IPS DF 19.7 (cell line): ENCODE measurements at regions not wholly inside any gene's neighbourhood (a gene's known extent, or its start where the extent isn't known, plus 50 kb on each side); places are given as distances from the start of the nearest gene placed in this dataset.

Experiments
- DNase-seq: peaks from one replicate; pipeline ENCODE4 v3.0.0-alpha.2; 2013; ENCODE audit warnings: low read depth, low spot score

DNA sequence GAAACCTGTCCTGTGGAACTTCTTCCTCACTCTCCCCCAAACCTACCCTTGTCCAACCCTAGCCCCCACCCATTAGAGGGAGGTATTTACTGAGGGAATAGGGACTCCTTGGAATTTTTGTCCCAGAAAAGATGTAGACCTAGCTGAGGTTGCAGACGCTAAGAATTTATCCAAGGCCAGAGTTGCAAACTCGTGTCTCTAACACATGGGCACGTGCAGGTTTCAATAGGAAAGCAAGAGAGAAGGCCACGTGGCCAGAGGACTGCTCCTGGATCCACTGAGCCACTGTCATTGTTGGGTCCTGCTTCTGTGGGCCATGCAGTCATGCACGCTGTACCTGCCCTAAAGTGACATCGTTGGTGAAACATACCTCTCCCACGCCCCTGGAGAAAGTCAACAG is 243.4 kb upstream of the KCNG1 start:
- DNase-seq: no peak

DNA sequence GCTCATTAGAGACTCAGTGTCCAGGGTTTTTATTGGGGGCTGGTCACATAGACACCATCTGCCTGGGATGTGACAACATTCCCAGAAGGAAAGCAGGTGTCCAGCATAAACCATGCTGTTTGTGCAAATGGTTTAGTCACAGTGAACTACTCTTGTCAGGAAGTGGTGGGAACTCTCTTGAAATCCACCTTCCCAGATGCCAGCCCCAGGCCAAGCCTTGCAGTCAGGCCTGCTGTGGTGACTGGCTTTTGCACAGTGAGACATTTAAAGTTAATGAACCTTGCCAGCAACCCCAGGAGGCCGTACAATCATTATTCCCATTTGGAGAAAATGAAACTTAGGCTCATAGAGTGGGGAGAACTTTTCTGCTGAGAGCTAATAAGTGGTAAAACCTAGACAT is 242.5 kb upstream of the KCNG1 start:
- DNase-seq: no peak

DNA sequence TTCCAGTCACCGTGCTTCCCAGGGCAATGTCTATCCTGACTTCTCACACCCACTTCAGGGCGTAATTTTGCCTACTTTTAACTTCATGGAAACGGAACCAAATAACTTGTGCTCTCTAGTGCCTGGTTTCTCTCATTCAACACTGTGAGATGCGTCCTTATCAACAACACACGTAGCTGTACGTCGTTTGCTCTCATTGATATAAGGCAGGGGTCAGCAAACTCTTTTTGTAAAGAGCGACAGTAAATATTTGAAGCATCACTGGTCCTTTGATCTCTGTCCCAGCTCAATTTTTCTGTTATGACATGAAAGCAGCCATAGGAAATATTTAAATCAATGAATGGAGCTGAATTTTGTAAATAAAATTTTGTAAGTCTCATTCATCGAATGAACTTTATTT is 239.3 kb upstream of the KCNG1 start:
- no peak for DNase-seq

DNA sequence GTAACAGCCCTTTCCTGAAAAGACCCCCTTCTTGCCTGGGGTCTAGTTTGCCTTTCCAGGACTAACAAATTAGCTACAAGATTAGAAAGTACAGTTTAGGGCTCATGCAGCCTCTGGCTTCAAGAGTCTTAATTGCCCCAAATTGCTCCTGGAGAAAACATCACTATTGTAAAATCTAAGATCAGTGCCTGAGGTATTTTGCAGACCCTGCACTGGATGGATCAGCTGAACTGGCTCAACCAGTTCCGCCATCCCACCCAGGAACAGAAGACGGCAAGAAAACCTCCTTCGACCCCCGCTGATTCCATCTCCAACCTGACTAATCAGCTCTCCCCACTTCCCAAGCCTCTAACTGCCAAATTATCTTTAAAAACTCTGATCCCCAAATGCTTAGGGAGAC is 236.5 kb upstream of the KCNG1 start:
- DNase-seq: no peak

DNA sequence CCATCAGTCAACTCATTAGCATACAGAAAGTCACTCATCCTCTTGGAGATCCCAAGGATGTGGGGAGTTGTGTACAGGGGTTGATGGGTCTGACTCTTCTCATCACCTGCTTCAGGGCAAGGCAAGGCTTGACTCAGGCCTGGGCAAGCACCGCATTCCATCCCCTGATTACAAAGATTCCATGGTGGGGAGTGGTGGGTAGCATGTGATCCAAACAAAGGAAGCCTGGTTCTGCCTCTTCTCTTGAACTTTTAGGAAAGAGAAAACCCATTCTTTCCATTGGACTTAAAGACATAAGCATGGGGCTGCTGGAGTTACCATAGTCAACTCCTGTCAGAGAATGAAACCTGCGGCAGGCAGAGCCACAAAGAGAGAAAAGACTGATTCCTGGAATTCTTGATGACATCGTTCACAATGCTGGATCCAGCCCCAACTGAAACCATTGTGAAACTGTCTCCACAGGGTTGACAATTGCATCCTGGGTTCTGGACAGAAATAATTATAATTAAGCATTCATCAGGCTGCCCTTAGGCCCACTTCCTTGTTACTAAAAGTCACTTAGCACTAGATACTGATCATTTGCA is 235.8 kb upstream of the KCNG1 start:
- DNase-seq: no peak

DNA sequence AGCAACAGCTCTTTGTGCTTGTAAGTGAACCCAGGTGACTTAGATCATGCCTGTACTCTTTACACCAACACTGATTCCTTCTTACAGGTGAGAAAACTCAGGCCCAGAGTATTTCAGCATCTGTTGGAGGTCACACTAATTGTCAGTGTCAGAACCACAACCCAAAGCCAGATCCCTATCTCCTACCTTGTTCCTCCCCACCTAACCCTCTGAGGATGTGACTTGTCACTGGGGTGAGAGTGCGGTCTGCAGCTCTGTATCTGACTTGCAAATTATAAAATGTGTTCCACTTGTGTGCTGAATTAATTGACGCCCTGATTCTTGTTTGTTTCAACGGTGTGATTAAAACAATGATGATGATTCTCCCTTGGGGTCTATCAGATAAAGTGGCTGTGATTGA is 232.5 kb upstream of the KCNG1 start:
- DNase-seq: no peak

DNA sequence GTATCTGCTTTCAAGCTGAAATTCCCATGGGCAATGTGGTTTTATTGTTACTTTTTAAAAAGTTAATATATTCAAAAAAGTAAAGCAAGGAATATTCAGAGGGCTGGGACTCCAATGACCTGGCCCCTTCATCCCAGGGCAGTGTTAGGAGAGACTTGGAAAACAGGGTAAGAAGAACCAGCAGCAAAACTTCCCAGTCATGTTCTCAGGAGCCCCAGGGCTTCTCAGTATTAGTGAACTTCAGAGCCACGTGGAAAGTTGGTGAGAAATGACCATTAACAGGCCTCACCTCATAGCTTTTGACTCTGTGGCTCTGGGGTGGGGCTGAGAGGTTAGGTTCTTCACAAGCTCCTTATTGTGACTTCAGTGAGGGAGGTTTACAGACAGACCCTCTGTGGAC is 230.4 kb upstream of the KCNG1 start:
- DNase-seq: no peak

DNA sequence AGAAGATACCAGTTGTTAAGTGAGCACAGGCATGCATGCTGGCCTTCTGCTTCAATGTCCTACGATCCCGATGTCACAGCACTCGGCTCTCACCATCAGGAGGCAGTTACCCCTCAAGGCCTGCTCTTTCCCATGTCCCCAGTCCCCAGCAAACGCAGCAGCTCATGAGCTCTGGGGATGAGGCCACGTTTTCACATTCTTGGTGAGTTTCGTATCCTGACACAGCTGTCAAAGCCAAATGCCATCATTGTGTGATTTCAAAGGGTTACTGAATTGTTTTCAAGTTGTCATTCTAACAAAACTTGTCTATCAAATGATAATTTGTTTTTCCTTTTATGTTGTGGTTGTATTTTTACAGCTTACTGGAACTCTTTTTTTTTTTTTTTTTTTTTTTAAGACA is 226.9 kb upstream of the KCNG1 start:
- no peak for DNase-seq

DNA sequence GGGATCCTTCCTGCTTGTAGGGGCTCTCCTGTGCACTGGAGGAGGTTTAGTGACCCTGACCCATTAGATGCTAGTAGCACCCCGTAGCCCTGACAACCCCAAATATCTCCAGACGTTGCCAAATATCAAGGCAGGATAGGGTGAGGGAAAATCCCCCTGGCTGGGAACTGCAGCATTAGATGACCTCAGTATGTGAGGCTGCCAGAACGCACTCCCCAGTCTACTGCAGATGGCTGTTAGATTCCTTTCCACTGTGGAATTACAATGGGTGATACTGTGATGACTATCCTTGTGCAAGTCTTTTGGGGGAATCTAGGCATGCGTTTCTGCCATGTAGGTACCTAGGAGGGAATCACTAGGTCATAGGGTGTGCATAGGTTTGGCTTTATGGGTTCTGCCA is 226.3 kb upstream of the KCNG1 start:
- DNase-seq: no peak

DNA sequence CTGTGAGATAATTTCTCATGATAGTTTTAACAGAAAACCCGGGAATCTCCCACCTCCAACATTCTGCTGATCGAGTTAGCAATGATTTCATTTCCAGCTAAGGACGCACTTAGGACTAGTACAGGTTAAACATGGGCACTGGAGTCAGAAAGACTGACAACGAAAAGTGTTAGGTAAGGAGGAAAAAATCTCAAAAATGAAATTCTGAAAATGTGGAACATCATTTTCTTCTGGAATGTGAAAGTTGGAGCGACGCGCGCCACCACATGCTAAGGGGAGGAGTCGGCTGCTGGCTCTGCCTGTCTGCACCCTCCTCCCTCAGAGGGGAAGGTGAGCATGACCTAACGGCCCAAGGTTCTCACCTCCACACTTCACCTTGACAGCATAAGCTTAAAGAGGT is 221.6 kb upstream of the KCNG1 start:
- DNase-seq: no peak

DNA sequence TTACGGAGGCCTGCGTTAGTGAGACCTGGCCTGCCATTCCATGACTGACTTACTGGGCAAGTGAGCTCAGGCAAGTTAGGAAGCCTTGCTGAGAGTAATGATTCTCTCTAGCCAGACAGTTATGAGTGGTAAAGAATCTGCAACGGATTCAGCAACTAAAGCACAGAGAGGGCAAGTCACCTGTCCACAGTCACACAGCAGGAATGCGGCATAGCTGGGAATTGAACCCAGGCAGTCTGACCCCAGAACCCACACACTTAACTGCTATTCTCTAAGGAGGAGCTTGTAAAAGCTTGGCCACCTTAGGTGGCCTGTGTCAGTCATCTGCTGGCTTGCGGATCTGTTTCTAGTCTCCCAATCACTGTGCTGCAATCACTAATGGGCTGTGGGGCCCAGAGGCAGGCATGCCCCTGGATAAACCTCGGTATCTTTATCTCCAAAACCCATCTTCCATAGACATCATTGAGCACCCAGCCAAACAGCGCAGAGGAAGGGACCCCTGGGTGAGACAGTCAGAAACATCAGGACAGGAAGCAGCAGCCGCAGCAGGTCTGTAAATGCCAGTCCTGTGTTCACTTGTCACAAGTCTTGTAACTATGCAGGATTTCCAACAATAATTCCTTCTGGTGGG is 215.9 kb upstream of the KCNG1 start:
- no peak for DNase-seq

DNA sequence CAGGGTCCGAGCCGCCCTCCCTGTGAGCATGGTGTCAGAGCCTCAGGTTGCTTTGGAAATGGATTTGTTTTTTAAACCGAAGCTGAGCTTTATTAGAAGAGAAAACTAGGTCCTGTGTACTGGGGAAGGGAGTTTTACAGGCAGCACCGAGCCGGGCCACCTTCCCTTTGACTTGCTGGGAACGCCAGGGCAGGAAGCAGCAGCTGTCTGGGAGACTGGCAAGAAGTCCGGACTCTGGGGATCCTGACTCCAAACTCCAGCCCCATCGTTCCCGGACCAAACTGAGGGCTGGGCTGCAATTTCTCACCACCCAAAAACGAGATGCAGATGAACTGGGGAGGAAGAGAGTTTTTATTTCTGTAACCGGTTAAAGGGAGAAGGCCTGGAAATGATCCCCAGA is 214.9 kb upstream of the KCNG1 start:
- DNase-seq: no peak

DNA sequence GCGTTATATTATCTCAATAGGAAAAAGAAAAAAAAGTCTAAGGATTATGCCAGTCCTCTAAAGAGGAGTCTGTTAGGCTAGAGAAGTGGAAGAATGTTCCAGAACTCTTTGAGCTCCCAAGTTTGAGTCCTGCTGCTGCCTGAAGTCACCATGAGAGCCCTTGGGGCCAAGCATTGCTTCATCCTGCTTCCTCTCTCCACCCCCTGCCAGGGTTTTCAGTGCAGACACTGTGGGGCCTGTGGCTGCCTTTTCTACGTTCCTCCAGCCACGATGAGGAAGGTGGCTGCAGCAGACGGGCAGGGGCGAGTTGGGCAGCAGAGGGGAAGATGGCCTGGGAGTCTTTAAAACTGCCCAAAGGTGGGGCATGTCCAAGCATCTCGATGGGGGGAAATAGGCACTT is 214.4 kb upstream of the KCNG1 start:
- DNase-seq: no peak

DNA sequence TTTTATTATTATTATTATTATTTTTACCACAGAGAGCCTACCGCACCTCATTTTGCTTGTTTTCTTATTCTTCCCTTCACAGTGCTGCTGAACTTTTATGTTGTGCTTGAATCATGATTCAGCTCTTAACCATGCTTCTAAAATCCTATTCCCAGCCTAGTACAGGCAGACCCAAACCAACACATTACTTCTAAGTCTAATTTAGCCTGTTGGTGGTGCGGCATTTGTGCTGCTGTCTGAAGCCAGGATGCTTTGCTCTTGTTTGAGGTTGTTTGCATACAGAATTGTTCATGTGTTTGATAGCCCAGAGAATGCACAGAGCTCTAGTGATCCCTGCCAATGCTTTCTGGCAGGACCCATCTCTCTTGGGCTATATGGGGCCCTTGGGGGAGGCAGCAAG is 213.5 kb upstream of the KCNG1 start:
- DNase-seq: no peak

DNA sequence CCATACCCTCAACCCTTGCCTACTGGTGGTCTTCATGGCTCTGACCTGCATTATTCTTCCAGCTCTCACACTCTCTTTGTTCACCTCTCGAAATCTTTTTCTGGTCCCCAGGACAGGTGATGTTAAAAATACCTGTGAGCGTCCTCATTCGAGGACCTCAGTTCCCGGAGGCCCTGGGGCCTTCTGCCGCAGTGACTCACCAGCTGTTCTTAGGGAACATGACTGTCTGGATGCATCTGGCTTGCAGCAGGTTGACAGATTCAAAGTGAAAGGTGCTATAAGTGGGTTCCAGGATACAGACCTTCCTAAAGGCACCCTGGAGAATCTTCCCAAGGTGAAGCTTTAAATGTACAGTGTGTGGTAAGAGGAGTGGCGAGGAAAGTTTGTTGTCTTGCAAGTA is 210.4 kb upstream of the KCNG1 start:
- DNase-seq: no peak

DNA sequence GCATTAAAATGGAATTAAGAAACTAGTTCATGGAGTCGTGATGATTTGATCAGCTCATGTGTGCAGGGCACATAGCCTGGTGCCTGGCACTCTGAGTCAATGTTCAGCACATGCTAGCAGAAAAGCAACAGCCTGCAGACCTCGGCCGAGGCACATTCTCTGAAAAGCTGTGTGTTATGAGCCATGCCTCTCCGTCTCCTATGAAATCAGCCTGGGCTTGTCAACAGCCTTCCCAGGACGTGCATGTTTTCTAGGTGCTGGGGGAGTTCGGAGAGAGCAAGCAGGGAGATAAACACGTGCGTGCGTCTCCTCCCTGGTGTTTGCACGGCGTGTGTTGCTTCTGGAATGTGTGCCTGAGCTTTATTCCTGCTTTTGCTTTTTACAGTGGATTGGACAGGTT is 207.8 kb upstream of the KCNG1 start:
- DNase-seq: no peak

DNA sequence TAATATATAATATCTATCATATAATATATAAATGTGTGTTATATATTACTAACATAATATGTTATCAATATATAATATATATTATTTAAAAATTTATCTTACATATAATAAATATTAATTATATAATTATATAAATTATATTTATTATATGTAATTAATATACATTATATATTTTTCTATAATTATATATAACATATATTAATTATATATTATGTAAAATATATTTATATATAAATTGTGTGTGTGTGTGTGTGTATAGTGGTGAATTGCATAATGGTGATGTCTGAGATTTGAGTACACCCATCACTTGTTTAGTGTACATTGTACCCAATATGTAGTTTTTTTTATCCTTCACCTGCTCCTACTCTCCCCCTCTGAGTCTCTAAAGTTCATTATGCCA is 205.9 kb upstream of the KCNG1 start:
- DNase-seq: no peak

DNA sequence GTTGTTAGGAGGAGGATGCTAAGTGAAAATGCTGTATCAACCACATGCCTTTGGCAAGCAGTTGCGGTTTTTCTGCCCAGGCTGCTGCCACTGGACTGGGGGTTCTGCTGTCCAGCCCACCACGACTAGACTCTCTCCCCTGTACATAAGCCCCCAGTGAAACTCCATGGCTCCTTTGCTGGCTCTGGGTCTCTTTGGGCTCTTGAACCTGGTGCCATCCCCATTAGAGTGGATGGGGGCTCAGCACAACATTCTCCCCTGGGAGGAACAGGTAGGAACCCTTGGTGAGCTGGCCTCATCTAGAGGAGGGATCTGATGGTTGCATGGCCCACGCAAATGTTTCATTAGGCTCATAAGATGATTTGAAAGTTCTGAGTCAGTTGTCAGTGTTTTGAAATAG is 204.8 kb upstream of the KCNG1 start:
- no peak for DNase-seq

DNA sequence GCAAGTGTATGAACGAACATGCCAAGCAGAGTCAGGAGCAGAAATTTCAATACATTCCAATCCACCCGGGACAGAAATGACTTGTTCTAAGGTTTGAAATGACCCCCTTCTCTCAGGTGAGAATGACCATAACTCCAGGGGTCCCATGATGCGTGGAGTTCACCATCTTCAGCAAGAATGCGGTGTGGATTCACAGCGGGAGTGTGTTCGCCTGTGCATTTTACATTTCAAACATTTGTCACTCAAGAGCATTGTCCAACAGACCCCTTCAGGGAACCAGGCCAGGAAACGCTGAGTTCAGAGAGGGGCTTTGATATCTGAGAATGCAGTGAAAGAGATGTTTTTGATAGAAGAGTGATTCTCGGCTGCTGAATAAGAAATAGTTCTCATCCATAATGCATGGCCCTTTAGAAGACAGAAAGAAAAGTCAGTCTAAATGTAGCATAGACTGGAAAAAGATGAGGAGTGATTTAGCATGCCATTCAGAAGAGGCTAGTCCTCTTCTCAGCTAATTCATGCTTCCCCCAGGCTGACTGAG is 200.3 kb upstream of the KCNG1 start:
- DNase-seq: no peak

DNA sequence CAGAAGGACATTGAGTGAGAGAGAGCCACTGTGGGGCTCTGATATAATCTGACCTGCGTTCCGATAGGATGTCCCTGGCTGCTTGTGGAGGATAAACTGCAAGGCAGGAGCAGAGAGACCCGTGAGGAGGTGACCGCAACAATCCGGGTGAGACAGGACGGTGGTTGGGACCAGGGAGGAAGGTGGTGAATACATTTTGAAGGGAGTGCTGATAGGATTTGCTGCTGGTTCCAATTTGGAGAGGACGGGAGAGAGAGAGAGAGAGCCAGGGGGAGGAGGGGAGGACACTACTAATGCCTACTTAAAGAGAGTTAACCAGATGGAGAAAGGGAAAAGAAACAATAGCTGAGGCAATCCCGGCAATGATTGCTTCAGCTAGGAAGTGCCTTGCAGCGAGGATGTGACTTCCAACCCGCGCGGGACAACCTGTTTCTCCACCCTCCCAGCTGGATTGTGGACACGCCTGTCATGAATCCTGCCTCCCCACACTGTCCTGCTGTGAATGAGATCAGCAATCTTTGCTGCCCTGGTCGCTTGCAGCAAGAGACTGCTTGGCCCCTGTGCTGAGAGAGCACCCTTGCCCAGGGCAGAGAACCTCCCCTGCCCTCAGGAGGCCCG is 199.0 kb upstream of the KCNG1 start:
- no peak for DNase-seq

DNA sequence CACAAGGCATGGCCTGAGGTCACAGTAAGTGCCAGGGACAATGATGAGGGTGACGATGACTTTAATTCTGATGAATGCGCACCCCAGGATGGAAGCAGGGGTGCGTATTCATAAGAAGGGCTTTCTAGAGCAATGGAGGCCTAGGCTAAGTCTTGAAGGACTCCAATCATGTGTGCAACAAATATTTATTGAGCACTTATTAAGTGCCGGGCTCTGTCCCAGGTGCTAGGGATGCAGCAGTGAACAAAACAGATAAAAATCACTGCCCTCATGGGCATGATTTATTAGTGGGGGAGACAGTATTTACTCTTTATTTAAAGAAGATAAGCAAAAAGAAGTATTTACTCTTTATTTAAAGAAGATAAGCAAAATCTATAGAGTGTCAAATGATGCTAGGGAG is 198.2 kb upstream of the KCNG1 start:
- no peak for DNase-seq

DNA sequence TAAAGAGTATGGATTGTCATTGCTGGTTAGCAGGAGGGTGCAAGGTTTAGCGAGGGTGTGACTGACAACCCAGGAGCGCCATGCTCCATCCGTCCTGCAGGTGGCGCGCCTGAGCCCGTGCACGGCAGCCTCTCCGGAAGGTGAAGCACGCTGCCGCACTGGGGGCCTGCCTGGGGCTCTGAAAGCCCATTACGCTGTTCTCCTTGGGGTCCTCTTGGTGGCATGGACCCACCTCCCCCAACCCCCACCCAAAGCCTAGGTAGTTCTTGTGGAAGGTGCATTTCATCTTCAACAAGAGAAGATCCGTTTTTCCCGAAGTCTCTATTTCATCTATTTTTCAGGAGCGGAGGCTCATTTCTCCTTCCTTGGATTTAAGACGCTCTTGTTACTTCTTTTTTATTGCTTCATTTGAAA is 197.4 kb upstream of the KCNG1 start:
- DNase-seq: no peak

DNA sequence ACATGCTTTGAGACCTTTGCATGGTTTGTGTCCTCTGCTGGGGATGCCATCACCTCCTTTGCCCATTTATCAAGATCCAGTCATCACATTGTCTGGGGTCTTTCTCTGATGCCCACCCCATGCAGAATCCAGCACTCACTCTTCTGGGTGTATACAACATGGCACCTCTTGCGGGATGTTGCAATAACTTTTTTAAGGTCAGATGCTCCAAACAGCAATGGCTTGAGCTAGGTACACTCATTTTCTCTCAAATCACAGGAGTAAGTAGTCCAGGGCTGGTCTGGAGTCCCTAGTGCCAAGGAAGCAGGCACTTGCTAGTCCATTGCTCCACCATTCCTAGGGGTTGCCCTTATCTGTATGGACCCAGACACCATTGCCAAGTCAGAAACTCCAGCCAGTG is 196.6 kb upstream of the KCNG1 start:
- DNase-seq: no peak
